ENCODE measurements at regions not wholly inside any gene's neighbourhood (a gene's known extent, or its start where the extent isn't known, plus 50 kb on each side); places are given as distances from the start of the nearest gene placed in this dataset.

- no peak for DNase-seq
Observed at GRCh38 chr16:77668201-77668600, 54.1 kb upstream of the NUDT7 start.

- no peak for DNase-seq
Observed at GRCh38 chr16:77669057-77669456, 53.3 kb upstream of the NUDT7 start.
